ENCODE measurements at regions not wholly inside any gene's neighbourhood (a gene's known extent, or its start where the extent isn't known, plus 50 kb on each side); places are given as distances from the start of the nearest gene placed in this dataset.

DNA sequence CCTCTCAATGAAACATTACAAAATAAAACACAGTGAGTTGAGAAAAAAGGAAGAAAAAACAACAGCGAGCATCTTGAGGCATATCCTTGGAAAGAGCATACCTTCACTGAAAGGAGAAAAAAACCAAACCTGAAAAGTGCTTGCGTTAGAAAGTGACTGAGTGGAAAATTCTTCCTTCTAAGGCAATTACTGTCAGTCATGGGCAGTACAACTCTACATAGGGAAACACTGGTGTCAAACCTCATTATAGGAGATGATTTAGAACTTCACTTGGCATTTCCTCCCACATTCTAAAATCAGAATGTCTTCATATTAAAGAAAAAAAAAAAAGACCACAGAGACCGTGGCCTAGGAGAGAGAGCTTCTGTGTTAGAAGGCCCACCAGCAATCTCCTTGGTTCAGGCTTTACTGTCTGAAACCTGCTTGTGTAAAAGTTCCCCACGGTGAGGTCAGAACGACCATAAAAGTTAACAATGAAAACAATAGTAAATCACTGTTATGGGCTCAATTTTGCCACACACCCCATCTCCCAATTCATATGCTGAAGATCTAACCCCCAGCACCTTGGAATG, 91.1 kb upstream of the CRY1 start:
- Histone ChIP-seq H3K9me2 (replicated peaks; ENCODE audit: insufficient read depth, low read length) (no peaks in the 10 kb centered on the region), H3K36me3 (ENCODE audit: low read length) (no peaks in the 10 kb centered on the region), H3K9ac (ENCODE audit: low read length) (no peak overlapping the region), H3K27ac (ENCODE audit: low read depth, low read length) (no peak overlapping the region), H4K20me1 (ENCODE audit: low read depth, low read length) (no peaks in the 10 kb centered on the region), H2AFZ (ENCODE audit: low read depth, low read length, severe bottlenecking) (no peak overlapping the region), H3K4me3 (ENCODE audit: insufficient read depth, low read length, poor library complexity, severe bottlenecking) (no peak overlapping the region), H3K79me2 (ENCODE audit: insufficient read depth, low read length) (no peaks in the 10 kb centered on the region), H3K9me3 (ENCODE audit: insufficient read depth, low read length) (no peaks in the 10 kb centered on the region), H3K27me3 (ENCODE audit: low read length) (no peaks in the 10 kb centered on the region), H3F3A (ENCODE audit: insufficient read depth) (no peaks in the 10 kb centered on the region), H3K4me2 (ENCODE audit: low read depth, low read length, poor library complexity, severe bottlenecking) (no peak overlapping the region)
- TF ChIP-seq, protein P1, sequence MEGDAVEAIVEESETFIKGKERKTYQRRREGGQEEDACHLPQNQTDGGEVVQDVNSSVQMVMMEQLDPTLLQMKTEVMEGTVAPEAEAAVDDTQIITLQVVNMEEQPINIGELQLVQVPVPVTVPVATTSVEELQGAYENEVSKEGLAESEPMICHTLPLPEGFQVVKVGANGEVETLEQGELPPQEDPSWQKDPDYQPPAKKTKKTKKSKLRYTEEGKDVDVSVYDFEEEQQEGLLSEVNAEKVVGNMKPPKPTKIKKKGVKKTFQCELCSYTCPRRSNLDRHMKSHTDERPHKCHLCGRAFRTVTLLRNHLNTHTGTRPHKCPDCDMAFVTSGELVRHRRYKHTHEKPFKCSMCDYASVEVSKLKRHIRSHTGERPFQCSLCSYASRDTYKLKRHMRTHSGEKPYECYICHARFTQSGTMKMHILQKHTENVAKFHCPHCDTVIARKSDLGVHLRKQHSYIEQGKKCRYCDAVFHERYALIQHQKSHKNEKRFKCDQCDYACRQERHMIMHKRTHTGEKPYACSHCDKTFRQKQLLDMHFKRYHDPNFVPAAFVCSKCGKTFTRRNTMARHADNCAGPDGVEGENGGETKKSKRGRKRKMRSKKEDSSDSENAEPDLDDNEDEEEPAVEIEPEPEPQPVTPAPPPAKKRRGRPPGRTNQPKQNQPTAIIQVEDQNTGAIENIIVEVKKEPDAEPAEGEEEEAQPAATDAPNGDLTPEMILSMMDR (IDR thresholded peaks at IDR 0.05; ENCODE audit: insufficient read depth, low read length, poor library complexity, severe bottlenecking): no peak
- TF ChIP-seq EZH2phosphoT487 (conservative IDR thresholded peaks at IDR 0.05; ENCODE audit: low read length): no peak

DNA sequence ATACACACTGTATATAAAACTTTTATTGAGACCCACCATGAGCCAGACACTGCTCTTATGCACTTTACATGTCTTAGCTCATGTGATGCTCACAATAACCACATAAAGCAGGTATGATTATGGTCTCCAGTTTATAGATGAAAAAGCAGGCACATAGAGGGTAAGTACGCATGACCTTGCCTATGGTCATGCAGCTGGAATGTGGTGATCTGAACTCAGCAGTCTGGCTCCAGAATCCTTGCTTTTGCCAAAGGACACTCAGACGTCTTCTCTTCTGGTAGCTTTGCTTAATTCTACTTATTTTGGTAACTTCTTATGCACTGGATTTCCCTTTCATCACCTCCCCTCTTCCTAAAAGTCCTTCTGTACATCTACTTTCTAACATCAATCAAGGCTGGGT, 103.3 kb upstream of the CRY1 start:
- no peak for TF ChIP-seq EZH2phosphoT487 (conservative IDR thresholded peaks at IDR 0.05; ENCODE audit: low read length)
- TF ChIP-seq, protein P1 (IDR thresholded peaks at IDR 0.05; ENCODE audit: insufficient read depth, low read length, poor library complexity, severe bottlenecking): no peak
- Histone ChIP-seq H3K36me3 (ENCODE audit: low read length) (no peaks in the 10 kb centered on the region), H3K4me3 (ENCODE audit: insufficient read depth, low read length, poor library complexity, severe bottlenecking) (no peak overlapping the region), H3F3A (ENCODE audit: insufficient read depth) (no peaks in the 10 kb centered on the region), H3K9me3 (ENCODE audit: insufficient read depth, low read length) (no peaks in the 10 kb centered on the region), H3K4me2 (ENCODE audit: low read depth, low read length, poor library complexity, severe bottlenecking) (no peak overlapping the region), H3K9ac (ENCODE audit: low read length) (no peak overlapping the region), H3K79me2 (ENCODE audit: insufficient read depth, low read length) (no peaks in the 10 kb centered on the region), H3K9me2 (replicated peaks; ENCODE audit: insufficient read depth, low read length) (no peaks in the 10 kb centered on the region), H3K27me3 (ENCODE audit: low read length) (no peaks in the 10 kb centered on the region), H2AFZ (ENCODE audit: low read depth, low read length, severe bottlenecking) (no peak overlapping the region), H3K27ac (ENCODE audit: low read depth, low read length) (no peak overlapping the region), H4K20me1 (ENCODE audit: low read depth, low read length) (no peaks in the 10 kb centered on the region)

DNA sequence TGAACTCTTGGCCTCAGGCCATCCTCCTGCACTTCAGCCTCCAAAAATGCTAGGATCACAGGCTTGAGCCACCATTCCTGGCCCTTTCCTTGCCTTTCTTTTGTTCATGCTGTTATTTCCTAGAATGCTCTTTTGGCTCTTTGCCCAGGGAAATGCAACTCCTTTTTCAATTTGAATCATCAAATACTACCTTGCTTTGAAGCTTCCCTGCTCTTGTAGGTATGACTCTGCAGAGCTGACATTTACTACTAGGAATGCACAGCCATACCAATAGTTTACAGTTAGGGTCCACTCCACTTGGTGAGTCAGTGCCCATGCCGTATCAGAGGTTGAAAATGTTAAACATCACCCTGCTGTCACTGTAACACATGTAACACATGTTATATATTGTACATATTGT, 107.0 kb upstream of the CRY1 start:
- Histone ChIP-seq H3F3A (ENCODE audit: insufficient read depth) (no peaks in the 10 kb centered on the region), H2AFZ (ENCODE audit: low read depth, low read length, severe bottlenecking) (no peak overlapping the region), H3K27me3 (ENCODE audit: low read length) (no peaks in the 10 kb centered on the region), H3K36me3 (ENCODE audit: low read length) (no peaks in the 10 kb centered on the region), H4K20me1 (ENCODE audit: low read depth, low read length) (no peaks in the 10 kb centered on the region), H3K4me3 (ENCODE audit: insufficient read depth, low read length, poor library complexity, severe bottlenecking) (no peak overlapping the region), H3K9me2 (replicated peaks; ENCODE audit: insufficient read depth, low read length) (no peaks in the 10 kb centered on the region), H3K27ac (ENCODE audit: low read depth, low read length) (no peak overlapping the region), H3K79me2 (ENCODE audit: insufficient read depth, low read length) (no peaks in the 10 kb centered on the region), H3K9ac (ENCODE audit: low read length) (no peak overlapping the region), H3K4me2 (ENCODE audit: low read depth, low read length, poor library complexity, severe bottlenecking) (no peak overlapping the region), H3K9me3 (ENCODE audit: insufficient read depth, low read length) (no peaks in the 10 kb centered on the region)
- TF ChIP-seq, protein P1 (IDR thresholded peaks at IDR 0.05; ENCODE audit: insufficient read depth, low read length, poor library complexity, severe bottlenecking): no peak
- TF ChIP-seq EZH2phosphoT487 (conservative IDR thresholded peaks at IDR 0.05; ENCODE audit: low read length): no peak

Data from SU-DHL-6 (cell line).